GM18505 (cell line): ENCODE measurements at regions not wholly inside any gene's neighbourhood (a gene's known extent, or its start where the extent isn't known, plus 50 kb on each side); places are given as distances from the start of the nearest gene placed in this dataset.

ENCODE experiments used
- ATAC-seq: cut with Tn5 transposase; IDR thresholded peaks from one replicate; pipeline ENCODE4 v1.9.1; 2021; ENCODE audit not compliant: unreplicated experiment
- POLR2A ChIP-seq: IDR thresholded peaks from 4 replicates; pipeline ENCODE4 v1.6.1; 2011; ENCODE audit warnings: borderline replicate concordance; ENCODE audit not compliant: insufficient read depth, insufficient read length; ENCODE audit errors: extremely low read depth

- TF ChIP-seq POLR2A, result no peak
- peak; percentile 98 for ATAC-seq
Observed at GRCh38 chr2:60674524-60675165, 81.4 kb upstream of the PAPOLG start.

DNA sequence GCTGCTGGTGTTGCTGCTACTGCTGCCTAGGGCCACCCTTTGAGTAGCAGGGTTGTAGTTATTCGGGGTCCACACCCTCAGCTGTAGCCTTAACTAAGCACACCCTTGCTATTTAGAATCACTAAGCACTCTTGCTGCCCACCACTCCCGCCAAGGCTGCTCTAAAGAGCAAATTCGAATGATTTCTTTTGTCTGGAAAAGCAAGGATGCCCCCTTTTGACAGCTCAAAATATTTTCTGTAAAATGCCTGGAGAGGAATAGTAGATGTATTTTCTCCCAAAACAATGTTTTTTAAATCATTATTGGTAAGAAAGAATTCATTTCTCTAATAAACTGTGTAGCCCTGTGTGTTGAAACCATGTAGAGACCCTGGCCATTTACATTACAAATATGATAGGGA, 80.8 kb upstream of the PAPOLG start:
- no peak for ATAC-seq
- TF ChIP-seq POLR2A, result no peak

DNA sequence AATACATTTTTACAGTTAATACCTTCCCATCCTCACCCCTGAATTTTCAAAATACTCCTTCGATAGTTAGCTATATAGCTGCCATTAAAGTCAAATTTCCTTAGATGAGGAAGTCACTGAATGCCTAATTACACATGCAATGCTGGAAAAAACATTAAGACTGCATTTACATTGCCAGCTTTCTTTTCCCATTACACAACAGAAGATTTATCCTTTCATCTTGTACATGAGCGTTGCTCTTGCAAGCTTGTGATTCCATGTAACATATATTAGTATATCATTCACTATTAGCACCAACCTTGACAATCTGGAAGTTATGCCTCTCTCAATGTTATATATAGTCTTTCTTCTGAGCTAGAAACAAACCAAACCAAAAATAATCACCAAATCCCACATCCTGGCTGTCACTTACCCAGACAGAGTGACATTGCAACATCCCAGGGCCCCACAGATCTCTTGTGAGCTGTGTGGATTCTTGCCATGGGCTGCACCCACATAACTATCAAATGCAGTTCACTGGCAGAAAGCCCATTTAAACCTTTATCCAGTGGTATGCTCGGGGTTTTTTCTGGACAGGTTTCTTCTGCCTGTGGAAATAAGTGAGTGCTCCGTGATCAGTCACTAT, 79.2 kb upstream of the PAPOLG start:
- TF ChIP-seq POLR2A, result no peak
- no peak for ATAC-seq

DNA sequence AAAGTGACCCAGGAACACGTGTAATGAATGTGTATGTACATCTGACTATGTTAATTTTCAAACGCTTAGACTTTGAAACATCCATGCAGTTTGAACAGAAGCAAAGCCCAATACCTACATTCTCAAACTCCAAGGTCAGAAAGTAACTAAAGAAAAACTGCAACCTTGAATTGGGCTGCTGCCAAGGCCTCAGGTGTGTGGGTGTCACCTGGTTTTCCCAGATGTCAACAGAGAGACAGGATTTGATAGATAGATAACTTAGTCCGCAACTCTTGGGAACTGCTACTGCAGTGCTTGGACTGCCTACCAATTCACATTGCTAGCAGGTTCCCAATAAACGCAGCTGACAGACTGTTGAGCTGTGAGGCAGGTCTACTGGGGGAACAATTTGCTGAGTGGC, 78.7 kb upstream of the PAPOLG start:
- ATAC-seq, result no peak
- no peak for TF ChIP-seq POLR2A

DNA sequence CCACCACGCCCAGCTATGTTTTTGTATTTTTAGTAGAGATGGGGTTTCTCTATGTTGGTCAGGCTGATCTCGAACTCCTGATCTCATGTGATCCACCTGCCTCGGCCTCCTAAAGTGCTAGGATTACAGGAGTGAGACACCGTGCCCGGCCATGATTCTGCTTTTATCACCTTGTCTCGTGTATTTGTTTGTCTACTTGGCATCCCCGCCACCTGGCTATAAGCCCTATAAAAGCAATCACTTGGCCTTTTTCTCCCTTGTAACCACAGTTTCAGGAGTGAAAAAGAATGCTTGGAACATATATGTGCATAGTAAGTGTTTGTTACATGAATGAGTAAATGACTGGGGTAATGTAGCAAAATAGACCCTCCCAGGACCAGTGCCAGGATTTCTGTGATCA, 77.5 kb upstream of the PAPOLG start:
- ATAC-seq, result no peak
- no peak for TF ChIP-seq POLR2A

GRCh38 chr2:60679036-60679780, 76.9 kb upstream of the PAPOLG start:
- ATAC-seq, result no peak
- no peak for TF ChIP-seq POLR2A

GRCh38 chr2:60693551-60693950, 62.5 kb upstream of the PAPOLG start:
- ATAC-seq, result no peak
- no peak for TF ChIP-seq POLR2A

DNA sequence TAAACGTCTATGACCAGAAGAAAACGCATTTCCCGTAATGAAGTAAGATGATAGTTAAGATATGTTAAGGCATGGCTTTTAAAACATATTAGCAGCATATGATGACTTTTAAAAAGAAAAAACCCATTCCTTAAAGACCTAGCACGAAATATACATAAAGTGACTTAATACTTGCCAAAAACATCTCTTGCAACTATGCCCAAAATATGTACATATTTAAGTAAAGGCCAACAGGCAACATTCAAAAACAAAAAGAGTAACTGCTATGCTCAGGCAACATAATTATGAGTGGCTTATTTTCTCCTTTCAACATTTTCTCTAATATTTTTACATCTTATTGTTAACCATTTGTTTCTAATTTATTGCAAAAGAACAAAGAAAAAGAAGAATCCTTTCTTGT, 60.3 kb upstream of the PAPOLG start:
- no peak for ATAC-seq
- TF ChIP-seq POLR2A, result no peak

- ATAC-seq, result no peak
- no peak for TF ChIP-seq POLR2A
Observed at GRCh38 chr2:60699617-60700016, 56.5 kb upstream of the PAPOLG start.

- no peak for ATAC-seq
- TF ChIP-seq POLR2A, result no peak
Observed at GRCh38 chr2:60706021-60706420, 50.0 kb upstream of the PAPOLG start.
